HepG2 (cell line): ENCODE measurements at regions not wholly inside any gene's neighbourhood (a gene's known extent, or its start where the extent isn't known, plus 50 kb on each side); places are given as distances from the start of the nearest gene placed in this dataset.

Experiments used
- ATAC-seq: fragments of 200-7000 bp; cut with Tn5 transposase; 3 replicates; pipeline ENCODE4 v1.9.1; 2020; ENCODE audit warnings: mild to moderate bottlenecking, moderate library complexity
- BruUV-seq: library from RNA; stranded (reverse); fragments of 400-500 nt; replicated peaks from 2 replicates; lab custom pipeline; 2021; lab: Mats Ljungman, UMichigan
- CTCF ChIA-PET: fragments of 300-600 bp; formaldehyde crosslinking; extraction: SDS; loops from one replicate; lab custom pipeline; 2021; ENCODE audit warnings: low total read pairs, inconsistent platforms, low intra/inter-chr PET ratio; lab: Yijun Ruan, JAX
- POLR2A ChIA-PET: fragments of 350-600 bp; sonication (Branson Sonifier 250); formaldehyde crosslinking; loops from one replicate; lab custom pipeline; 2020; ENCODE audit warnings: antibody characterized with exemption, inconsistent platforms; lab: Yijun Ruan, JAX
- DNase-seq: peaks from one replicate; pipeline ENCODE4 v3.0.0-alpha.2; 2015; ENCODE audit warnings: low spot score
- FAIRE-seq: peaks from 3 replicates; lab custom pipeline; 2011; peaks lifted over from hg19 to GRCh38; lab: Jason Lieb, UNC
- H2AFZ ChIP-seq: one replicate; pipeline ENCODE4 v1.6.1; 2011; ENCODE audit warnings: low read length, inconsistent platforms
- H3K27ac ChIP-seq: fragments of 300-600 bp; 3 replicates; pipeline ENCODE4 v1.8.0; 2011; ENCODE audit warnings: mixed run types, mild to moderate bottlenecking, mixed read lengths, low read length, inconsistent platforms; ENCODE audit not compliant: insufficient read depth; ENCODE audit errors: extremely low read length
- H3K27me3 ChIP-seq, 2 experiments: fragments of 200-600 bp in 1 of 2; 2 replicates in 1 of 2; 3 replicates in 1 of 2; pipeline versions ENCODE4 v1.6.0 to v1.8.0; 2011; ENCODE audit warnings: low read length in 2 of 2, mild to moderate bottlenecking in 2 of 2, moderate library complexity in 2 of 2, inconsistent platforms in 1 of 2; ENCODE audit not compliant: insufficient read depth in 2 of 2, control insufficient read depth in 1 of 2
- H3K36me3 ChIP-seq, 2 experiments: fragments of 200-600 bp in 1 of 2; replicated peaks in 1 of 2; 2 replicates in 1 of 2; 3 replicates in 1 of 2; pipeline versions ENCODE4 v1.5.1 to v1.8.0; 2011; ENCODE audit warnings: low read length in 2 of 2, inconsistent platforms in 1 of 2; ENCODE audit not compliant: insufficient read depth in 2 of 2, control insufficient read depth in 1 of 2
- H3K4me1 ChIP-seq: 2 replicates; pipeline ENCODE4 v1.5.1; 2012; ENCODE audit warnings: low read length, inconsistent platforms; ENCODE audit not compliant: insufficient read depth
- H3K4me2 ChIP-seq: 2 replicates; pipeline ENCODE4 v1.6.0; 2011; ENCODE audit warnings: low read depth, low read length, inconsistent platforms
- H3K4me3 ChIP-seq, 3 experiments: fragments of 200-600 bp in 1 of 3; sonication (generic), shearing (Covaris generic) in 1 of 3; replicated peaks in 1 of 3; 2 replicates each; pipeline ENCODE4 v1.5.1; 2011 to 2016; ENCODE audit warnings: low read length in 3 of 3, inconsistent platforms in 2 of 3, low read depth in 2 of 3, mild to moderate bottlenecking in 2 of 3, control low read depth in 1 of 3, mixed read lengths in 1 of 3; ENCODE audit not compliant: insufficient read depth in 1 of 3
- H3K79me2 ChIP-seq: one replicate; pipeline ENCODE4 v1.6.1; 2011; ENCODE audit warnings: low read length, inconsistent platforms; ENCODE audit not compliant: insufficient read depth
- H3K9ac ChIP-seq: 2 replicates; pipeline ENCODE4 v1.6.0; 2011; ENCODE audit warnings: mild to moderate bottlenecking, low read depth, low read length, inconsistent platforms; ENCODE audit not compliant: insufficient read depth
- H3K9me3 ChIP-seq: 2 replicates; pipeline ENCODE4 v1.5.1; 2012; ENCODE audit warnings: mild to moderate bottlenecking, low read length
- H4K20me1 ChIP-seq: 2 replicates; pipeline ENCODE4 v1.6.0; 2011; ENCODE audit warnings: inconsistent platforms, mild to moderate bottlenecking, low read length, moderate library complexity; ENCODE audit not compliant: insufficient read depth
- ARNT ChIP-seq: fragments of 450-650 bp; IDR thresholded peaks from 2 replicates; pipeline ENCODE4 v1.6.1; 2017
- ARNTL ChIP-seq: sonication (generic); formaldehyde crosslinking; IDR thresholded peaks from 2 replicates; pipeline ENCODE4 v1.4.0; 2020; ENCODE audit warnings: mild to moderate bottlenecking, missing genetic modification reagents
- CENPX ChIP-seq: sonication (generic); formaldehyde crosslinking; IDR thresholded peaks from 2 replicates; pipeline ENCODE4 v1.9.0; 2021; ENCODE audit warnings: mild to moderate bottlenecking, missing genetic modification reagents, moderate library complexity
- HMGXB3 ChIP-seq: sonication (generic); formaldehyde crosslinking; IDR thresholded peaks from 2 replicates; pipeline ENCODE4 v1.4.0; 2020; ENCODE audit warnings: missing genetic modification reagents, borderline replicate concordance
- PHF21A ChIP-seq: sonication (generic); formaldehyde crosslinking; IDR thresholded peaks from 2 replicates; pipeline ENCODE4 v1.5.0; 2020; ENCODE audit warnings: mild to moderate bottlenecking, missing genetic modification reagents
- ZEB1 ChIP-seq: IDR thresholded peaks from 2 replicates; pipeline ENCODE4 v1.6.1; 2012; ENCODE audit warnings: mild to moderate bottlenecking, low read depth, inconsistent platforms; ENCODE audit not compliant: insufficient replicate concordance
- ZNF503 ChIP-seq: sonication (generic); formaldehyde crosslinking; IDR thresholded peaks from 2 replicates; pipeline ENCODE4 v1.4.0; 2020; ENCODE audit warnings: missing genetic modification reagents
- ZNF547 ChIP-seq: sonication (generic); formaldehyde crosslinking; IDR thresholded peaks from 2 replicates; pipeline ENCODE4 v1.5.1; 2020; ENCODE audit warnings: mild to moderate bottlenecking, missing genetic modification reagents
- ZNF580 ChIP-seq: IDR thresholded peaks from 2 replicates; pipeline ENCODE4 v1.6.1; 2016; ENCODE audit warnings: low read depth, borderline replicate concordance
- ZNF639 ChIP-seq: conservative IDR thresholded peaks from 2 replicates; pipeline ENCODE4 v1.6.1; 2018; ENCODE audit warnings: missing genetic modification reagents
- ZNF660 ChIP-seq: sonication (generic); formaldehyde crosslinking; IDR thresholded peaks from 2 replicates; pipeline ENCODE4 v1.5.1; 2020; ENCODE audit warnings: mild to moderate bottlenecking, low read depth, missing genetic modification reagents, borderline replicate concordance
- WGBS: methylation state at CpG from one replicate; pipeline ENCODE4 v1.1.6; 2017; ENCODE audit warnings: low lambda C conversion rate; 5-methylcytosine and 5-hydroxymethylcytosine counted together
- in situ Hi-C: cut with HindIII; loops from 2 replicates; pipeline ENCODE4 v1.10.0; 2017; ENCODE audit warnings: low pct_unique_long_range_greater_than_20kb; ENCODE audit not compliant: extremely low pct_ligation_motif_present
- intact Hi-C: fragments of 100-400 bp; cut with micrococcal nuclease; formaldehyde crosslinking; loops from one replicate; pipeline ENCODE4 v1.10.0; 2022; ENCODE audit not compliant: unreplicated experiment

GRCh38 chr9:79213417-79214125 is 358.2 kb upstream of the TLE4 start:
- no peak for ATAC-seq
- intact Hi-C loops (no loop called here), in situ Hi-C loops (no loop called here)
- WGBS: 14% methylated on average over 3 of the region's 3 CpGs
- no TSS peak for BruUV-seq
- Histone ChIP-seq H4K20me1 (no peaks in the 10 kb centered on the region), H3K4me3 (no peak overlapping the region), H2AFZ (no peak overlapping the region), H3K9ac (no peak overlapping the region), H3K27me3 (no peaks in the 10 kb centered on the region), H3K4me2 (no peak overlapping the region), H3K36me3 (no peaks in the 10 kb centered on the region), H3K79me2 (no peaks in the 10 kb centered on the region), H3K27ac (no peak overlapping the region), H3K9me3 (no peaks in the 10 kb centered on the region), H3K4me1 (no peaks in the 10 kb centered on the region)
- ChIA-PET POLR2A (no interaction called here), CTCF (no interaction called here)
- no peak for TF ChIP-seq ZNF503
- TF ChIP-seq HMGXB3 (CRISPR knock-in tag): no peak
- no peak for TF ChIP-seq ZNF580 (CRISPR knock-in tag)
- TF ChIP-seq ZNF639 (CRISPR knock-in tag): no peak
- TF ChIP-seq ARNT: no peak
- no peak for TF ChIP-seq PHF21A (CRISPR knock-in tag)
- no peak for TF ChIP-seq CENPX (CRISPR knock-in tag)
- TF ChIP-seq ARNTL (CRISPR knock-in tag): no peak
- TF ChIP-seq ZNF660 (CRISPR knock-in tag): no peak
- no peak for TF ChIP-seq ZNF547 (CRISPR knock-in tag)
- TF ChIP-seq ZEB1: no peak
- no peak for DNase-seq
- no peak for FAIRE-seq
